ENCODE measurements at regions not wholly inside any gene's neighbourhood (a gene's known extent, or its start where the extent isn't known, plus 50 kb on each side); places are given as distances from the start of the nearest gene placed in this dataset.
"Not testable (repeated sequence)": the region's sequence is repeated elsewhere in the genome, so short reads cannot be mapped to it uniquely, and the experiment has no call there.

DNA sequence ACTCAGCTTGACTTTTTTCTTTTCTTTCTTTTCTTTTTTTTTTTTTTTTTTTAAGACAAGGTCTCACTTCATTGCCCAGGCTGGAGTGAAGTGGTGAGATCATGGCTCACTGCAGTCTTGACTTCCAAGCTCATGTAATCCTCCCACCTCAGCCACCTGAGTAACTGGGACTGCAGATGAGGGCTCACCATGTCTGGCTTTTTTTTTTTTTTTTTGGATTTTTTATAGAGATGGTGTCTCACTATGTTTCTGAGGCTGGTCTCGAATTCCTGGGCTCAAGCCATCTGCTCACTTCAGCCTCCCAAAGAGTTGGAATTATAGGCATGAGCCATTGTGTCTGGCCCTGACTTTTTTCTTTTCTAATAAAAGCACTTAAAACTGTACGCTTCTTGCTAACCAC is 358.2 kb upstream of the IGFBP3 start:
- intact Hi-C loops (cut with DNase I): no loop called here
- H3K4me3 ChIP-seq: no peak overlapping the region
- no peaks in the 10 kb centered on the region for H3K9me3 ChIP-seq
- no peak for TF ChIP-seq CTCF (IDR thresholded peaks at IDR 0.05)
- no peak for DNase-seq (ENCODE audit: low spot score in 2 of 2)
- H3K36me3 ChIP-seq: no peaks in the 10 kb centered on the region
- no peak overlapping the region for H3K27ac ChIP-seq
- H3K4me1 ChIP-seq: no peaks in the 10 kb centered on the region
- H3K27me3 ChIP-seq: no peaks in the 10 kb centered on the region

- no peak for DNase-seq (ENCODE audit: low spot score in 2 of 2)
- Histone ChIP-seq H3K36me3 (no peaks in the 10 kb centered on the region), H3K27ac (no peak overlapping the region), H3K27me3 (no peaks in the 10 kb centered on the region), H3K4me1 (no peaks in the 10 kb centered on the region), H3K4me3 (no peak overlapping the region), H3K9me3 (peaks cover 12 to 13% of the 10 kb centered on the region in 2 donors)
- TF ChIP-seq CTCF (IDR thresholded peaks at IDR 0.05): no peak
- intact Hi-C loops (cut with DNase I): no loop called here
These were observed 343.6 kb upstream of the IGFBP3 start for GRCh38 chr7:46264646-46265045.

- not testable (repeated sequence) for H3K27ac ChIP-seq; H3K4me3 ChIP-seq; H3K36me3 ChIP-seq; DNase-seq (ENCODE audit: low spot score in 2 of 2); H3K4me1 ChIP-seq; H3K27me3 ChIP-seq
- intact Hi-C loops (cut with DNase I): loop anchor here (1.0 kb wide), 1 partner anchor 23 kb away; no protein-coding TSS in a partner anchor
- H3K9me3 ChIP-seq: peaks cover 12 to 13% of the 10 kb centered on the region in 2 donors
These were observed 340.6 kb upstream of the IGFBP3 start for GRCh38 chr7:46261638-46262037.

DNA sequence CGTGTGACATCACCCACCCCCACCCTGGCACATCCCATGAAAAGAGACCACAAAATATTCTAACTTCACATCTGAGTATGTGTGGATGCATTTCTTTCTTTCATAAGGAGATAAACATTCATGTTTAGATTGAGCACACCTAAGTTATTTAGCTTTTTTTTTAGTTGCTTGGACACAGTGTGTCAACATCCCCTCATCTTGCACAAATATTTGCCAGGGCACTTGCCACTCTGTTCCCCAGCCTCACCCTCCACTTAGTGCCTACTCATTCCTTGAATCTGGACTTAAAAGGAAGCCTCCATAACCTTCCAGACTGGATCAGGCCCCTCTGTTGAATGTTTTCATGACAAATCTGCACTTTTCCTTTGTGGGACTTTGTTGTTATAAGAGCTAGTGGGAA is 338.9 kb upstream of the IGFBP3 start:
- Histone ChIP-seq H3K27me3 (no peaks in the 10 kb centered on the region), H3K4me1 (no peaks in the 10 kb centered on the region), H3K9me3 (peaks cover 12 to 13% of the 10 kb centered on the region in 2 donors), H3K4me3 (no peak overlapping the region), H3K27ac (no peak overlapping the region), H3K36me3 (no peaks in the 10 kb centered on the region)
- no peak for TF ChIP-seq CTCF (IDR thresholded peaks at IDR 0.05)
- intact Hi-C loops (cut with DNase I): no loop called here
- no peak for DNase-seq (ENCODE audit: low spot score in 2 of 2)

DNA sequence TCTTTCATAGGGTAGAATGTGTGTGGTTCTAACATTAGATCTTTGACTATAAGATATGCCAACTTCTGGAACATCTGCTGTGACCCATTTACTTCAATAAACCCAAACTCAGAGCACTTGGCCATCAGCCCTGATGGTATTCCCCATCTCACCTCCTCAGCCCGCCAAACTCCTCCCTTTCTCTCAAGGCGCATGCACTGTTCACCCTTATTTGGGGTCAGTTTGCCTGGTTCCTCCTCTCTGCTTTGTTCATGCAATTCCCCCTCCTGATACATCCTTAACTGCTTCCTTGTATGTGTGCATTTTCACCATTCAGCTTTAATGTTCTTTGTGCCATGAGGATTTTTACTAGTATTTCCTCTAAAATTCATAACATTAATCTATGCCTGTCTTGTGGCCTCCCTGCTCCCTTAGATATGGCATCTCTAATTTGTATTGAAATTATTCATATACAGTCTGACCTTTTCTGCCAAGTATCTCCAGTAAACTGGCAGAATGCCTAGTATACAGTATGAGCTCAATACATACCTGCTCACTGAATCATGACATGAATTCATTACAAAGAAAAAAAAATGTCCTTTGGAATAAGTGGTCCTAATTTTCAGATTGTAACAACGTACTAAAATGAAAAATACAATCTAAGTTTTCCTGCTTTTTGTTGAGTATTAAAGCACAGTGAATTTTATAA is 336.8 kb upstream of the IGFBP3 start:
- DNase-seq (ENCODE audit: low spot score in 2 of 2): no peak
- Histone ChIP-seq H3K27ac (no peak overlapping the region), H3K36me3 (no peaks in the 10 kb centered on the region), H3K4me3 (no peak overlapping the region), H3K4me1 (no peaks in the 10 kb centered on the region), H3K27me3 (no peaks in the 10 kb centered on the region), H3K9me3 (peaks cover 12 to 13% of the 10 kb centered on the region in 2 donors)
- TF ChIP-seq CTCF (IDR thresholded peaks at IDR 0.05): no peak
- intact Hi-C loops (cut with DNase I): no loop called here

GRCh38 chr7:46256870-46257661 is 336.0 kb upstream of the IGFBP3 start:
- intact Hi-C loops (cut with DNase I): no loop called here
- TF ChIP-seq CTCF (IDR thresholded peaks at IDR 0.05): no peak
- Histone ChIP-seq H3K9me3 (peaks cover 11 to 13% of the 10 kb centered on the region in 2 donors), H3K27ac (no peak overlapping the region), H3K36me3 (no peaks in the 10 kb centered on the region), H3K4me3 (no peak overlapping the region), H3K4me1 (no peaks in the 10 kb centered on the region), H3K27me3 (no peaks in the 10 kb centered on the region)
- no peak for DNase-seq (ENCODE audit: low spot score in 2 of 2)

All from ascending aorta (tissue), 2 donors.